Naive B cell (primary cell): ENCODE measurements at regions not wholly inside any gene's neighbourhood (a gene's known extent, or its start where the extent isn't known, plus 50 kb on each side); places are given as distances from the start of the nearest gene placed in this dataset.

Experiments used
- ATAC-seq, 2 donors: fragments of 150-1000 bp; cut with Tn5 transposase; 2 replicates each; pipeline ENCODE4 v1.10.0; 2021; ENCODE audit warnings: low read depth in 2 of 2, mild to moderate bottlenecking in 2 of 2, moderate library complexity in 2 of 2
- DNase-seq: peaks from one replicate; pipeline ENCODE4 v3.0.0; 2022
- H3K27ac Mint-ChIP-seq, 6 donors: one replicate each; pipeline ENCODE4 v1.8.0; 2020 to 2022; ENCODE audit warnings: mild to moderate bottlenecking in 6 of 6, mixed read lengths in 6 of 6, moderate library complexity in 5 of 6, inconsistent platforms in 2 of 6
- H3K27me3 Mint-ChIP-seq, 3 donors: one replicate each; pipeline ENCODE4 v1.8.0; 2021 to 2022; ENCODE audit warnings: mixed read lengths in 3 of 3, mild to moderate bottlenecking in 1 of 3
- H3K36me3 Mint-ChIP-seq, 2 donors: one replicate each; pipeline ENCODE4 v1.8.0; 2020 to 2022; ENCODE audit warnings: mixed read lengths in 2 of 2, inconsistent platforms in 1 of 2, mild to moderate bottlenecking in 1 of 2
- H3K4me1 Mint-ChIP-seq, 3 donors: one replicate each; pipeline ENCODE4 v1.8.0; 2020 to 2022; ENCODE audit warnings: mixed read lengths in 3 of 3, inconsistent platforms in 1 of 3, mild to moderate bottlenecking in 1 of 3, moderate library complexity in 1 of 3
- H3K4me3 Mint-ChIP-seq, 8 donors: one replicate each; pipeline ENCODE4 v1.8.0; 2020 to 2022; ENCODE audit warnings: mild to moderate bottlenecking in 8 of 8, mixed read lengths in 8 of 8, moderate library complexity in 8 of 8, inconsistent platforms in 2 of 8
- H3K9me3 Mint-ChIP-seq, 7 donors: one replicate each; pipeline ENCODE4 v1.8.0; 2020 to 2022; ENCODE audit warnings: mixed read lengths in 7 of 7, mild to moderate bottlenecking in 5 of 7, inconsistent platforms in 2 of 7, moderate library complexity in 1 of 7

DNA sequence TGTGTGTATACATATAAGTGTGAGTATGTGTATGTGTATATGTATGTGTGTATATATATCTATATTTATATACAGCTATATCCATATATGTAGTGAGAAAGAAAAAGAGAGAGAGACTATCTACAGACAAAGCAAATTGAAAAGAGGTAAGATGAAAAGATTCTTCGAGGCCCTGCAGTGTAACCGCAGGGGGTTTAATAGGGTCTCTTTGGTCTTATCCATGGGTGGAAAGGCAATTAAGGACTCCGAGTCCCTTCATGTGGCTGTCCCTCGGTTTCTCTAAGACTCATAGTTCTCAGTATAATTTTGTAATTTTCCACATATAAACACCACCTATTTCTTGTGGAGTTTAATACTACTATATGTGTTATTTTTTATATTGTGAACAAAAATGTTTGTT lies 50.6 kb upstream of the JAZF1 start:
- DNase-seq (no peak), ATAC-seq (no peak)
- Mint-ChIP-seq H3K27ac (no peak overlapping the region), H3K36me3 (no peaks in the 10 kb centered on the region), H3K27me3 (no peaks in the 10 kb centered on the region), H3K9me3 (no peaks in the 10 kb centered on the region), H3K4me3 (no peak overlapping the region), H3K4me1 (peaks cover 3 to 8% (median 8%) of the 10 kb centered on the region in 3 donors)

DNA sequence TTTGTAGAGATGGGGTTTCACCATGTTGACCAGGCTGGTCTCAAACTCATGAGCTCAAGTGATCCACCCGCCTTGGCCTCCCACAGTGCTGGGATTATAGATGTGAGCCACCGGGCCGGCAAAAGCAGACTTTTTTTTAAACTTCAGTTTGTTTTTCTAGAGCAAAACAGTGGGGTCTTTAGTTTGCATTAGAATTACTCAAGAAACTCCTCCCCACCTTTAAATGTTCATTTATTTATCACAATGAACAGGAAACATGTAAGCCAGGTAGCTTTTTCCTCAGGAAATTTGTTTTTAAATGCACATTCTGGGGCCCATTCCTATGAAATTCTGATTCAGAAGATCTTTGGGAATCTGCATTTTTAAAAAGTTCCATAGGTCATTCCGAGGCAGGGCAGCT lies 56.0 kb upstream of the JAZF1 start:
- DNase-seq (no peak), ATAC-seq (no peak)
- H3K27me3 Mint-ChIP-seq = no peaks in the 10 kb centered on the region
- no peaks in the 10 kb centered on the region for H3K9me3 Mint-ChIP-seq
- peak overlapping the region in 1 of 6 donors; percentile 77 for H3K27ac Mint-ChIP-seq
- no peak overlapping the region for H3K4me3 Mint-ChIP-seq
- H3K4me1 Mint-ChIP-seq = peaks cover 14 to 18% (median 17%) of the 10 kb centered on the region in 3 donors
- no peaks in the 10 kb centered on the region for H3K36me3 Mint-ChIP-seq

DNA sequence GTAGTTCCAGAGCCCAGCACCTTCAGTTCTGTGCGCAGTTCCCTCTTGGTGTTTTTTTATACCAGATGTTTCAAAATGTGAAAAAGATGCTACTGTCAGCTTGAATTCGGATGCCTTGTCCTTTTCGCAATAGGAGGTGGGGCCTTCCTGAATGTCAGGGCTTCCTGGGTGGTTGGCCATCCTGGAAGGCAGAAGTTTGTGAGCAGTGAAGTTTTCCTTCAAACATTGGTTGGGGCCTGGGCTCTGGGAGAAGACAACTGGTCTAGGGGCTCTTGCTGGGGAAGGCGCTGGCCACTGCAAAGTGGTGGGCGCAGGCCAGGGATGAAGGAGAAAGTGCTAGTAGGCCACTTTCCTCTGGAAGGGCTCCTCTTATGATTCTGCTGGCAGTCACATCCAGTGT lies 56.8 kb upstream of the JAZF1 start:
- no peaks in the 10 kb centered on the region for H3K27me3 Mint-ChIP-seq
- DNase-seq = no peak
- no peaks in the 10 kb centered on the region for H3K36me3 Mint-ChIP-seq
- no peaks in the 10 kb centered on the region for H3K9me3 Mint-ChIP-seq
- no peak for ATAC-seq
- H3K4me3 Mint-ChIP-seq = no peak overlapping the region
- peaks cover 14 to 18% (median 17%) of the 10 kb centered on the region in 3 donors for H3K4me1 Mint-ChIP-seq
- H3K27ac Mint-ChIP-seq = no peak overlapping the region

DNA sequence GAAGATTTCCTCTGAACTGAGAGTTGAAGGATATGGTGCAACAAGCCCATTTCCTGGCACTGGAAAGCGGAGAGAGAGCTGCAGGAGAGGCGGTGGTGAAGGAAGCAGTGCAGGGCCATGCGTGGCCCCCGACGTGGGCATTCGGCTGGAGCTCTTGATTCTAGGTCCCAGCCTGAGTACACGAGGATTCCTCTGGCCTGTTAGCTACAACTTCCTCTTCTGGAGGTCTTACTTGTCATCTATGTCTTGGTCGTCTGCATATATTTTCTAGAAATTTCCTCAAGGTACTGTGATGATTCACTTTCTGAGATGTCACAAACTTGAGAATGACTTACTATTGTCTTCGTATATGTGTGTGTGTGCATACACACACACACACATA lies 59.2 kb upstream of the JAZF1 start:
- no peaks in the 10 kb centered on the region for H3K9me3 Mint-ChIP-seq
- DNase-seq (peak; percentile 3), ATAC-seq (peak; percentile 35 to 56)
- H3K36me3 Mint-ChIP-seq = no peaks in the 10 kb centered on the region
- H3K27me3 Mint-ChIP-seq = no peaks in the 10 kb centered on the region
- no peak overlapping the region for H3K27ac Mint-ChIP-seq
- peak overlapping the region in 2 of 8 donors; percentile 15 to 59 for H3K4me3 Mint-ChIP-seq
- peaks cover 11 to 13% (median 11%) of the 10 kb centered on the region in 3 donors for H3K4me1 Mint-ChIP-seq

DNA sequence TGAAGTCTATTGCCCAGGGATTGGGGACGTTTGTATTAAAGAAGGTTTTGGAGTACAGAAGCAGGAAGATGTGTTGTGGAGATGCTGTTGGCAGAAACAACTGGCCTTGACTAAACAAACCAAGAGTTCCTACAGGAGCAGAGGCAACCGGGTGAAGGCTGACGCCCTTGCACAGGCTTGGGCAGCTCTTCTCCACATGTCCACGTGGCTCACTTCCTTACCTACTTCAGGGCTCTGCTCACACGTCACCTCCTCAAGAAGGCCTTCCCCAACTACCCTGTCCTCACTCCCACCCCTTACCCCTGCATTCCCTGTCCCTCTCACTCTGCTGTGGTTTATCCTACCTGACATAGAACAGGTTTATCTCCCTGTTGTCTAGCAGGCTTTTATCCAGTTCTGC lies 59.9 kb upstream of the JAZF1 start:
- H3K27me3 Mint-ChIP-seq = no peaks in the 10 kb centered on the region
- H3K4me3 Mint-ChIP-seq = no peak overlapping the region
- H3K27ac Mint-ChIP-seq = no peak overlapping the region
- H3K9me3 Mint-ChIP-seq = no peaks in the 10 kb centered on the region
- no peak for ATAC-seq
- H3K36me3 Mint-ChIP-seq = no peaks in the 10 kb centered on the region
- DNase-seq = no peak
- H3K4me1 Mint-ChIP-seq = peaks cover 11 to 13% (median 11%) of the 10 kb centered on the region in 3 donors

DNA sequence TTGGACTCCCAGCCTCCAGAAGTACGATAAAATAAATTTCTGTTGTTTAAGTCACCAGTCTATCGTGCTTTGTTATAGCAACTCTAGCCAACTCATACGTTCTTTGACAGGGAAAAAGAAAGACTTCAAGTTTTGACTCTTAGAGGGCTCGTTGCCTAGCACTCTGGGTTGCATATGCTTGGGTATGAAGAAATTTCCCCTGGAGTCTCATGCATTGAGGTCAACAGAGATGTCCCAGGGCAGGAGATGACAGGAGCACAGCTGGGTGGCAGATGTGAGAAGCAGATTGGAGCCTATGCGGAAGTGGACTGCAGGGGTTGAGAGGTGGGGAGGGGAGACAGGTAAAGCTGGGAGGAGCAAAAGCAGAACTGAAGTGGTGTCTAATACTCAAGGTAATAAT lies 63.3 kb upstream of the JAZF1 start:
- DNase-seq = no peak
- H3K27me3 Mint-ChIP-seq = no peaks in the 10 kb centered on the region
- H3K27ac Mint-ChIP-seq = no peak overlapping the region
- H3K9me3 Mint-ChIP-seq = peaks cover 0 to 4% (median 0%) of the 10 kb centered on the region in 7 donors
- H3K4me3 Mint-ChIP-seq = no peak overlapping the region
- peaks cover 0 to 4% of the 10 kb centered on the region in 2 donors for H3K36me3 Mint-ChIP-seq
- ATAC-seq = no peak
- H3K4me1 Mint-ChIP-seq = peaks cover 11 to 13% (median 11%) of the 10 kb centered on the region in 3 donors

DNA sequence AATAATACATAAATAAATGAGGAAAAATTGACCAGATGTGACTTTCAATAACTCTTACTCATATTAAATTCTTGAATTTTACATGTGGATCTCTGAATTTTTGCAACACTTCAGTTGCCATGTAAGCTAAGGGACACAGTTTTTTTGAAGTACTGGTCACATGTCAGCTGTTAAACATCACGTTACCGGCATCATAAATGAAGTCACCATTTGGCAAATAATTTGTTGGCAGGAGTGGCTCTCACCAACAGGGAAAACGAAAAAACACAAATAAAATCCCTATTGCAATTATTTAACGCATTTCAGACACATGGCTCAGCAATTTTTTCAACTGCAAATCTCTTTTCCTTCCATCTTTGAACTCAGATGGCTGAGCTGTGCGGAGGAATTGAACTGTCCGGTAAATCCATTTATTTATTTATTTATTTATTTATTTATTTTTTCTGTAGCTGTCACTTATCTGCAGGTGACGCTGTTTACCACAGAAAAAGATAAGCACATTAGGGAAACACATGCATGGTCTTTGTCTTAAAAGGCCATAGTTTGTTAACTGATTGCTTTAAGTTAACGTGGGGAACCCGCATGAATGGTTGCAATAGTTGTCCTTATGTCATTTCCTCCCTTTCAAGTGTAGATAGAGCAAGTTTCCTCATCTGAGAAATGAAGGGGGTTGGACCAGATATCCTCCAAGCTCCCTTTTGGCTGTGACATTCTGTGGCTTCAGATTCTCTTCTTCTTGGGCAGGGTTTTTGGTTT lies 64.7 kb upstream of the JAZF1 start:
- no peak overlapping the region for H3K27ac Mint-ChIP-seq
- peaks cover 1 to 4% (median 3%) of the 10 kb centered on the region in 3 donors for H3K4me1 Mint-ChIP-seq
- ATAC-seq (no peak), DNase-seq (no peak)
- peaks cover 0 to 9% (median 3%) of the 10 kb centered on the region in 7 donors for H3K9me3 Mint-ChIP-seq
- no peaks in the 10 kb centered on the region for H3K27me3 Mint-ChIP-seq
- peak overlapping the region in 1 of 8 donors; percentile 41 for H3K4me3 Mint-ChIP-seq
- H3K36me3 Mint-ChIP-seq = peaks cover 0 to 8% of the 10 kb centered on the region in 2 donors

DNA sequence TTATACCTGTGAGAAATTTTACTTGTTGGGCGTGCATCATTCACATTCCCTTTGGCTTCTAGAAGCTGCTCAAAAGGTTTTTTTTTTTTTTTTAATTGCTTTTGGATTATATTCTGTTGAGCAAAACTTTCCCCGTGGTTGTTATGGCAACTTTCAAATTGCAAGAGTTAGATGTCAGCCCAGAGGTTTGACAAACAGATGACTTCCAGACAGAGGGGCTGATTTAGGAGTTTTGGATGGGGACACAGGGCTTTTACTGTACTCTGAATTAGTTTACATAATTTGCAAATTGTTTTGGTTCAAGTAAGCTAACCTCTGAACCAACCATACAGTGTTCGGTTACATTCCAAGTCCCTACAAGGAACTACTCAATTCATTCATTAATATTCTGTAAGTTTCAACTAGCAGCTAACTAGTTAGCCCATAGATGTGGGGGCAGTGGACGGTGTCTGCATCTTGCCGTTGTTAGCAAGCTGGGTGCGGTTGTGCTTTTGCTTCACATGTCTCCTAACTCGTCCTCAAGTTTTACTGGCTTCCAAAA lies 66.4 kb upstream of the JAZF1 start:
- DNase-seq (no peak), ATAC-seq (no peak)
- Mint-ChIP-seq H3K36me3 (peaks cover 0 to 8% of the 10 kb centered on the region in 2 donors), H3K27ac (peak overlapping the region in 1 of 6 donors; percentile 61), H3K27me3 (no peaks in the 10 kb centered on the region), H3K4me3 (no peak overlapping the region), H3K9me3 (peaks cover 0 to 9% (median 3%) of the 10 kb centered on the region in 7 donors), H3K4me1 (peaks cover 0 to 4% (median 0%) of the 10 kb centered on the region in 3 donors)

DNA sequence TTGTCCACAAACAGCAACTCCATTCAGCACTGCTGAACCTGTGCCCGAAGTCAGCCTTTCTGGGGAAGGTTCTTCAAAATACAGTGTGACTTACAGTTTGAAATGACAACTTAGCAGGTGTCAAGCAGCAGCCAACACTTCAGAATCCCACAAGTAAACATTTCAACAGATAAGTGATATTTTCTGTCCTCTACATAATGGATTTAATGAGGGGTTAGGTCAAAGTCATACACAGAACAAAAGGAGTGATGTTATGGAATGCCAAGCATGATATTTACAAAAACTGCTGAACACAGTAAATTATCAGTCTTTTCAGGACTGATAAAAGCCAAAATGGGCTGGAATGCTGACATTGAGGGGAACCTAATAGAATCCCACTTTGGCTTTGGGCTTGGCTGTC lies 77.6 kb upstream of the JAZF1 start:
- Mint-ChIP-seq H3K36me3 (no peaks in the 10 kb centered on the region), H3K4me1 (peaks cover 0 to 4% (median 4%) of the 10 kb centered on the region in 3 donors), H3K9me3 (peaks cover 0 to 9% (median 5%) of the 10 kb centered on the region in 7 donors), H3K4me3 (no peak overlapping the region), H3K27ac (no peak overlapping the region), H3K27me3 (peaks cover 0 to 13% (median 4%) of the 10 kb centered on the region in 3 donors)
- DNase-seq (no peak), ATAC-seq (no peak)

DNA sequence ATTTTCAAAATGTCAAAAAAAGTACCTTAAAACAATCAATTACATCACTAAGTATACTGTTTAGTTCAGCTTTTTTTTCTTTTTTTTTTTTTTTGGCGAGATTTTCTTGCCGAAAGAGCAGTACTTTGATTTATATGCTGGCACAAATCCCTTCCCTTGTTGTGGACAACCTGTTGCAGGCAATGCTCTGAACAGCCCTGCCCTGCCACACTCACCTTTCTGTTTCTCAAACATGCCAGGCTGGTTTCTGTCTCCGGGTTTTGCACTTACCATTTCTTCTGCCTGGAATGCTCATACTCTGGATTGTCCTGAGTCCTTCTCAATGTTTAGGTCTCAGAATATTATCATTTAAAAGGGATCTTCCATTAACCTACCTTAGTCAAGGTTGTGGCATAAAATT lies 80.4 kb upstream of the JAZF1 start:
- Mint-ChIP-seq H3K9me3 (peaks cover 0 to 2% (median 0%) of the 10 kb centered on the region in 7 donors), H3K4me3 (no peak overlapping the region), H3K36me3 (no peaks in the 10 kb centered on the region), H3K4me1 (peaks cover 0 to 4% (median 4%) of the 10 kb centered on the region in 3 donors), H3K27me3 (peaks cover 0 to 13% (median 4%) of the 10 kb centered on the region in 3 donors), H3K27ac (no peak overlapping the region)
- DNase-seq = no peak
- no peak for ATAC-seq

DNA sequence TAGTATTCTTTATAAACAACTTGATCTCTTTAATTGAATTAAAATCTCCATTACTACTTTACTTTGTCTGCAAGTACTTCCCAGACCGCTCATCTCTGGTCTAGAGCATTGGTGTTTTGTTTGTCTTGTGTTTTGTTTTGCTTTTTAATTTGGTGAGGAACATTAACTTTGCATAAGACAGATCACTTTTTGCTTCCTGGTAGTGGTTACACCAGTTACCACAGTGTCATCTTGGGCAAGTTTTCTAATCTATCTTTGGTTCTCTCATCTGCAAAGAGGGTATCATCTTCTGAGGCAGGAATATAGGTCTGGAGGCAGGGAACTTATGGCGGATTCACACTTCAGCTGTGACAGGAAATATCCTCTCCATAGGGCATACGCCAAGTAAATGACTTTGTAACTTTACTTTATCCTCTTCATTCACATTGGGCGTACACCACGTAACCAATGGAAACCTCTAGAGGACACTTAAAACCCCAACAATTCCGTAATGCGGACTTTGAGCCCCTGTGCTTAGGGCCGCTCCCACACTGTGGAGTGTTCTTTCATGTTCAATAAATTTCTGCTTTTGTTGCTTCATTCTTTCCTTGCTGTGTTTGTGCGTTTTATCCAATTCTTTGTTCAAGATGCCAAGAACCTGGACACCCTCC lies 83.2 kb upstream of the JAZF1 start:
- H3K9me3 Mint-ChIP-seq = no peaks in the 10 kb centered on the region
- no peak for DNase-seq
- peaks cover 0 to 13% (median 0%) of the 10 kb centered on the region in 3 donors for H3K27me3 Mint-ChIP-seq
- no peak for ATAC-seq
- no peak overlapping the region for H3K27ac Mint-ChIP-seq
- peaks cover 0 to 4% (median 4%) of the 10 kb centered on the region in 3 donors for H3K4me1 Mint-ChIP-seq
- no peaks in the 10 kb centered on the region for H3K36me3 Mint-ChIP-seq
- no peak overlapping the region for H3K4me3 Mint-ChIP-seq

DNA sequence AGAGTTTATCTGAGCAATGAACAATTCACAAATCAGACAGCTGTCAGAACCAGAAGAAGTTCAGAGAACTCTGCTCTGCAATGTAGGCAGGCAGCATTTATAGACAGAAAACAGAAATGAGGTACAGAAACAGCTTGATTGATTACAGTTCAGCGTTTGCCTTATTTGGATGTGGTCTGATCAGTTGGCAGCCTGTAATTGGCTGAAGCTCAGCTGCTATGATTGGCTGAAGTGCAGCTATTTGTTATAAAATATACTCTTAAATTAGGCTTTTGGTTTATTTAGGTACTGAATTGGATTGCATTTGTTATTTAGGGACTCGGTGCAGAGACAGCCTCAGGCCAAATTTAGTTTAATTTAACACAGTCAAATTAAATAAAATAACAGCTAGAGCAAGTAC lies 85.8 kb upstream of the JAZF1 start:
- Mint-ChIP-seq H3K27me3 (peaks cover 0 to 9% (median 0%) of the 10 kb centered on the region in 3 donors), H3K4me1 (peaks cover 18 to 22% (median 21%) of the 10 kb centered on the region in 3 donors), H3K36me3 (no peaks in the 10 kb centered on the region), H3K9me3 (no peaks in the 10 kb centered on the region), H3K27ac (no peak overlapping the region), H3K4me3 (no peak overlapping the region)
- no peak for DNase-seq
- no peak for ATAC-seq

DNA sequence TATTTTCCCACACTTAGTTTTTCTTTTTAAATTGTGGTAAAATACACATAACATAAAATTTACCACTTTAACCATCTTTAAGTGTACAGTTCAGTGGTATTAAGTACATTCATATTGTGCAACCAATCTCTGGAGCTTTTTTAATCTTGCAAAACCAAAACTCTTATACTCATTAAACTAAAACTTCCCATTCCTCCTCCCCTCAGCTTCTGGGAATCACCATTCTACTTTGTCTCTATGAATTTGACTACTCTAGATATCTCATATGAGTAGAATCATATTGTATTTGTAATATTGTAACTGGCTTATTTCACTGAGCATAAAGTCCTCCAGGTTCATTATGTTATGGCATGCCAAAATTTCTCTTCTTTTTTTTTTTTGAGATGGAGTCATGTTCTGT lies 86.4 kb upstream of the JAZF1 start:
- DNase-seq (no peak), ATAC-seq (no peak)
- Mint-ChIP-seq H3K9me3 (no peaks in the 10 kb centered on the region), H3K4me3 (no peak overlapping the region), H3K4me1 (peaks cover 18 to 26% (median 22%) of the 10 kb centered on the region in 3 donors), H3K27me3 (peaks cover 0 to 2% (median 0%) of the 10 kb centered on the region in 3 donors), H3K36me3 (no peaks in the 10 kb centered on the region), H3K27ac (no peak overlapping the region)
